ENCODE measurements at regions not wholly inside any gene's neighbourhood (a gene's known extent, or its start where the extent isn't known, plus 50 kb on each side); places are given as distances from the start of the nearest gene placed in this dataset.

DNA sequence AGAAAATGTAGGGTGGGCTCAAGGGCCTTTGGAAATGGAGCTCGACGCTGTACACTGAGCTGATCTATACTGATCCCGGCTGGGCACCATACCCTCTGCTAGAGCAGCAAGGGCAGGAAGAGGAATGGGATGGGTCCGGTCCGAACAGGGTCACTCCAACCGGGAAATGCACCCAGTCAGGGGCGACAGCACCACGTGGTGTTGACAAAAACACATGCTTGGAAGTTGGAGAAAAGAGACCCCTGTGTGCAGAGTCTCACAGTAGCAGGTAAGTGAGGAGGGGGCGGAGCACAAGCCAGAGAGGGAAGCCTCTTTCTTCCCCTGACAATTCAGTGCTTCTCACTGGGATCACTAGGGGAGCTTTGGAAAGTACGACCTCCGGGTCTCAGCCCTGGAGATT is 84.1 kb upstream of the ASB18 start:
- no peak overlapping the region for H3K4me3 Mint-ChIP-seq
- ChIA-PET CTCF (no interaction called here), POLR2A (no interaction called here)
- H3K27me3 Mint-ChIP-seq = peaks cover 6% of the 10 kb centered on the region
- intact Hi-C loops (cut with micrococcal nuclease) = no loop called here
- no peaks in the 10 kb centered on the region for H3K9me3 Mint-ChIP-seq
- H3K27ac Mint-ChIP-seq = no peak overlapping the region
- ATAC-seq (no peak), DNase-seq (no peak)
- H3K36me3 Mint-ChIP-seq (ENCODE audit: low read depth) = no peaks in the 10 kb centered on the region
- peaks cover 4% of the 10 kb centered on the region for H3K4me1 Mint-ChIP-seq (ENCODE audit: low read depth)
- no peak for TF ChIP-seq CTCF (IDR thresholded peaks at IDR 0.05)

- no peaks in the 10 kb centered on the region for H3K36me3 Mint-ChIP-seq (ENCODE audit: low read depth)
- ATAC-seq = no peak
- H3K27ac Mint-ChIP-seq = no peak overlapping the region
- intact Hi-C loops (cut with micrococcal nuclease) = no loop called here
- H3K4me1 Mint-ChIP-seq (ENCODE audit: low read depth) = peaks cover 4% of the 10 kb centered on the region
- no peak overlapping the region for H3K4me3 Mint-ChIP-seq
- ChIA-PET POLR2A (no interaction called here), CTCF (interaction anchor here (1.2 kb wide), 1 partner anchor 723 kb away, joined by 3 read pairs; no protein-coding TSS in a partner anchor)
- DNase-seq = no peak
- peaks cover 3% of the 10 kb centered on the region for H3K27me3 Mint-ChIP-seq
- no peak for TF ChIP-seq CTCF (IDR thresholded peaks at IDR 0.05)
- H3K9me3 Mint-ChIP-seq = no peaks in the 10 kb centered on the region
Observed at GRCh38 chr2:236348976-236349375, 84.8 kb upstream of the ASB18 start.

DNA sequence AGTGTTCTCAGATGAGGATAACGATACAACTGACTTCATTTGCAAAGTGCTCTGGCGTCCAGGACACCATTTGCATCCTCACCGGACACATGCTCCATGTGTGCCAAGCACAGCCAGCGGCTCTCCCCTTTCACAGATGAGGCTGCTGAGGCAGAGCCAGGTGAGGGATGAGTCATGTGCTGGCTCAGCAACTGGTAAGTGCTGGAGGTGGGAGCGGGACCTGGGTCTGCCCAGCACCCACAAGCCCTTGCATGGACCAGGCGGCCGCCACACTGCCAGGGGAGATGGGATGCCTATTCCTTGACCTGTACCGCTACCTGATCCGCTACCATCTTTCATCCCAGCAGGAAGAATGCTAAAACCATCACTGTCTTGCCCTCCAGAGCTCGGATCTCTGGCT is 86.2 kb upstream of the ASB18 start:
- ChIA-PET POLR2A (no interaction called here), CTCF (no interaction called here)
- Mint-ChIP-seq H3K9me3 (no peaks in the 10 kb centered on the region), H3K4me1 (ENCODE audit: low read depth) (peaks cover 4% of the 10 kb centered on the region), H3K4me3 (no peak overlapping the region), H3K36me3 (ENCODE audit: low read depth) (no peaks in the 10 kb centered on the region), H3K27ac (no peak overlapping the region), H3K27me3 (peaks cover 3% of the 10 kb centered on the region)
- no peak for ATAC-seq
- no peak for DNase-seq
- TF ChIP-seq CTCF (IDR thresholded peaks at IDR 0.05) = no peak
- intact Hi-C loops (cut with micrococcal nuclease) = loop anchor here (5.0 kb wide), 2 partner anchors 217 to 722 kb away; partner anchors contain the start of gene ACKR3

DNA sequence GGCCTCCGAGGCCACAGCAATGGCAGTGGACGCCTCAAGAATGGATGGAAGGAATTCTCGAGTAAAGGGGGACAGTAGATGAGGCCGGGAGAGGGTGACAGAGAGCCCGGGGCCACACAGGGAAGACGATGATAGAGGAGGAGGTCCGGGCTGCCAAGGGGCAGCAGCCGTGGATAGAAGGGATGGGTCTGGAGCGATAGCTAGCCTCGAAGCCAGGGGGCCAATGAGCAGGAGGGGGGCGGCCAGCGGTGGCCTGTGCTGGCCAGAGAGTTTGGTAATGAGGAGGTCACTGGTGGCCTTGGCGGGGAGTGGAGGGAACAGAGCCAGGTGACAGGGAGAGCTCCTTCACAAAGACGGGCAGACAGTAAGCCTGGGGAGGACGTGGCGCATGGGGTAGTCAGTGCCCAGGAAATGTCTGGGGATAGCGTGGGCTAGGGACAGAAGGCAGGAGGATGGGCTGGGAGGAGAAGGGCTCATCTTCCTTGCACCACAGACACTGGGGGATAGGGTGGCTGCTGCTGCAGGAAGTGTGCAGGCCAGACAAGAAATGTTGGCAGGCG is 87.8 kb upstream of the ASB18 start:
- peaks cover 4% of the 10 kb centered on the region for H3K4me1 Mint-ChIP-seq (ENCODE audit: low read depth)
- H3K9me3 Mint-ChIP-seq = no peaks in the 10 kb centered on the region
- CTCF ChIA-PET = interaction anchor here (1.4 to 2.0 kb wide), 2 partner anchors 14 to 733 kb away, joined by 4 to 7 read pairs; partner anchors contain the start of gene COPS8
- ATAC-seq (no peak), DNase-seq (no peak)
- POLR2A ChIA-PET = no interaction called here
- intact Hi-C loops (cut with micrococcal nuclease) = loop anchor here (5.0 kb wide), 2 partner anchors 215 to 720 kb away; partner anchors contain the start of gene ACKR3
- no peak overlapping the region for H3K4me3 Mint-ChIP-seq
- H3K36me3 Mint-ChIP-seq (ENCODE audit: low read depth) = no peaks in the 10 kb centered on the region
- peaks cover 3% of the 10 kb centered on the region for H3K27me3 Mint-ChIP-seq
- H3K27ac Mint-ChIP-seq = no peak overlapping the region
- TF ChIP-seq CTCF (IDR thresholded peaks at IDR 0.05) = no peak

GRCh38 chr2:236352761-236353593 is 88.8 kb upstream of the ASB18 start:
- Mint-ChIP-seq H3K27me3 (peaks cover 3% of the 10 kb centered on the region), H3K9me3 (no peaks in the 10 kb centered on the region), H3K27ac (no peak overlapping the region), H3K36me3 (ENCODE audit: low read depth) (no peaks in the 10 kb centered on the region), H3K4me3 (no peak overlapping the region), H3K4me1 (ENCODE audit: low read depth) (peaks cover 4% of the 10 kb centered on the region)
- peak; percentile 34 for ATAC-seq
- CTCF ChIA-PET = interaction anchor here (0.6 to 2.4 kb wide), 15 partner anchors 11 to 732 kb away, joined by 3 to 12 read pairs (median 4); partner anchors contain the start of genes ACKR3 and COPS8
- TF ChIP-seq CTCF (IDR thresholded peaks at IDR 0.05) = peak; percentile 85
- DNase-seq = peak; percentile 56
- intact Hi-C loops (cut with micrococcal nuclease) = loop anchor here (5.0 kb wide), 2 partner anchors 214 to 719 kb away; partner anchors contain the start of gene ACKR3
- POLR2A ChIA-PET = no interaction called here

All from activated CD8-positive, alpha-beta T cell treated with anti-CD3 and anti-CD28 coated beads for 36 hours (primary cell).